ENCODE measurements at regions not wholly inside any gene's neighbourhood (a gene's known extent, or its start where the extent isn't known, plus 50 kb on each side); places are given as distances from the start of the nearest gene placed in this dataset.

DNA sequence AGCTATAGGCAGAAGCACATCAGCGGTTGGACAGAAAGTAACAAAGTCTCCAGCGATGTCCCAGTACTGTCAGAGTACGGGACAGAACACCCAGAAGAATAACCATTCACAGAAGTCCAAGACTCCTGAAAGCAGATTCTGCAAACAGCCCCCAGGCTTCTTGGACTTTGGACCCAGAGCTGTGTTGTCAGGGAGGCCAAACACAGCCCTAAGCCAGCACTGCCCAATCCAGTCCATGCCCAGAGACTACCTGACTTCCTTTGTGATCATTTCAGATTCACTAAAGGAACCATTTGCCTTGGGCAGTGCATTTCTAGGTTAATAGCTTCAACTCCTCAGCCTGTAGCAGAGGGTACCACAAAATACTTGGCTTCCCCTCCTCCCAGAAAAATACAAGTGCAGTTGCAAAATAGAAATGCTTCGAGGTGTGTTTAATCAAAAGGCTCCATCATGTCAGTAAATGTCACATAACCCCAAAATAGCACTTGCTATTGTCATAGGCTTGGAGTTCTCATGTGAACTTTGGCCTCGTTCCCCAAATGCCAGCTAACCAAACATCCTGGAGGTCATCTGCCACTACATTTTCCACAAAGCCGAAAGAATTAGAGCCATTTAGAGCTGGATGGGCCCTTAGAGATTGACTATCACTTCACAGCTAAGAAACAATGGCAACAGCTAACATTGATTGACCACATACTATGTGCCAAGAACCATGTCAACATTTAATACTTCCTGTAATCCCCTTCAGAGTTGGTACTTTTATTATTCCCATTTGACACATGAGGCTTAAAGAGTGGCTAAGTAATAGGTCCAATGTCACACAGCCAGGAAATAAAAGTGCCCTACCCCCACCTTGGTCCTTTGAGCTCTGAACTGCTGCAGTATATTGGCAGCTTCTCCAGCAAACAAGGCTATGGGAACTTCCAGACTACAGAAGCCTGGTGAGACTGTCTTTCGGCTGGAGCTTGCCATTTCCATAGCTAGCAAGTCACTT is 329.9 kb downstream of the FOXO1 start:
- DNase-seq (ENCODE audit: low read depth): no peak

- DNase-seq (ENCODE audit: low read depth): no peak
These were observed 328.8 kb downstream of the FOXO1 start for GRCh38 chr13:40337651-40338050.

DNA sequence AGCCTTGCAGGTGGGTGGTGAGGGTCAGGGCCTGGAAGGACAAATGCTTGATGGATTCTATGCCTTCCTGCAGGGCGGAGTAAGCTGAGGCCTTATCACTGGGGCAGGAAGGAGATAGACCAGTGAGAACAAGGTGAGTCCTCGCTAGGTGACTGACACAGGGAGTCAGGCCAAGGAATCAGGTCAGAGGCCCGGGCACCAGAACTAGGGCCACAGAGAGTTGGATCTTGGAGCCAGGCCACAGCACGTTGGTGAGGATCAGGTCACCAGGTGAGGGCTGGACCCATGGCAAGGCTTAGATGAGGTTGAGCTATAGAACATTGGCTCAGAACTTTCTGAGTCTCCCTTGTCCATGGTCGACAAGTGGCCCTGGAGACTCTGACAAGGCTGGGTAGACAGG is 328.2 kb downstream of the FOXO1 start:
- DNase-seq (ENCODE audit: low read depth): no peak

- DNase-seq (ENCODE audit: low read depth): no peak
These were observed 325.9 kb downstream of the FOXO1 start for GRCh38 chr13:40340368-40341095.

DNA sequence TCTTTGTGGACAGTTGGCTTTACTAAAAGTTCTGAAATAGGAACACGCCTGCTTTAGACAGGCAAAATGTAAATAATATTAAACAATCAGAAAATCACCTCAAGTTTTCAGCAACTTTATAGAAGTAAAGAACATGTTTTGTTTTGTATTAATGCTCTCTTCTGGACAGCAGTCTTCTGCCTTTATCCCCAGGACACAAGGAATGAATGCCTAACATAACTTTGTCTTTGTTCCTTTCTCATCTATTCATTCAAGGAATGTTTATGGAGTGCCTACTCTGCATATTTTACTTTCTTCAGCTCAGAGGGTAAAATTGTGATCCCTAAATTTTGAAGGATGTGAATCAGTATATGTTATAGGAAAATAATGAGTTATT is 325.4 kb downstream of the FOXO1 start:
- DNase-seq (ENCODE audit: low read depth): no peak

DNA sequence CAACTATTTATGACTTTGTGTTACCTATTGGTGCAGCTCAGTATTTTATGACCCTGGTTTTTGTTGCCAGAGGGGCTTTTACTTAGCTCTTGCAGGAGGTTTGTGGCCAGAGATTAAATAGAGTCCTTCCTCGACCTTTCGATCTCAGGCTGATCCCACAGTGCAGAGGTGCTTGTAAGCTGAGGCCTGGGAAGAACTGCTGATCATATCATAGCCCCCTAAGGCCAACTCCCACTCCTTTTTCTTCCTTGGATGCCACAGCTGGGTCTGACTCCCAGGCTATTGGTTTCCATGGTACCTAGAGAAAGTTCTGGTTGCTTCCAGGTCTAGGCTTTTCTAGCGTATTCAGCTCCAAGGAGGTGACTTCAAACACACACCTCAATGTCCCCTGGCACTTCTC is 324.9 kb downstream of the FOXO1 start:
- no peak for DNase-seq (ENCODE audit: low read depth)

- no peak for DNase-seq (ENCODE audit: low read depth)
These were observed 324.0 kb downstream of the FOXO1 start for GRCh38 chr13:40342461-40342860.

DNA sequence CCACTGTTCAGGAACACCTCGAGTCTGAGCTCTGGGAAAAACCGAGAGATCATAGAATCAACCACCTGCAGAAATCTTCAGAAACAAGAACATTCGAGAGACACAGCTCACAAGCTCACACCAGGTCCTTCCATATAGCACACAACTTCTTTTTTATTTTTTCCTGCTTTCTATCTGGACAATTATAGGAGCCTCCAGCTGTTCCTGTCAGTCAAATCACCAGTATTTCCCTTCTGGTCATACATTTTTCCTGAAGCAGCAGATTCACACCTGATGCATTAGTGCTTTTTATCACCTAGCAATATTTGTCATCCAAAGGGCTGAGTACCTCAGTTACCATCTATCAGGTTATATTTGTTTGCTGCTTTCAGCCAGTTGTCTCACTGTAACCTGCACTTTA is 323.5 kb downstream of the FOXO1 start:
- DNase-seq (ENCODE audit: low read depth): no peak

DNA sequence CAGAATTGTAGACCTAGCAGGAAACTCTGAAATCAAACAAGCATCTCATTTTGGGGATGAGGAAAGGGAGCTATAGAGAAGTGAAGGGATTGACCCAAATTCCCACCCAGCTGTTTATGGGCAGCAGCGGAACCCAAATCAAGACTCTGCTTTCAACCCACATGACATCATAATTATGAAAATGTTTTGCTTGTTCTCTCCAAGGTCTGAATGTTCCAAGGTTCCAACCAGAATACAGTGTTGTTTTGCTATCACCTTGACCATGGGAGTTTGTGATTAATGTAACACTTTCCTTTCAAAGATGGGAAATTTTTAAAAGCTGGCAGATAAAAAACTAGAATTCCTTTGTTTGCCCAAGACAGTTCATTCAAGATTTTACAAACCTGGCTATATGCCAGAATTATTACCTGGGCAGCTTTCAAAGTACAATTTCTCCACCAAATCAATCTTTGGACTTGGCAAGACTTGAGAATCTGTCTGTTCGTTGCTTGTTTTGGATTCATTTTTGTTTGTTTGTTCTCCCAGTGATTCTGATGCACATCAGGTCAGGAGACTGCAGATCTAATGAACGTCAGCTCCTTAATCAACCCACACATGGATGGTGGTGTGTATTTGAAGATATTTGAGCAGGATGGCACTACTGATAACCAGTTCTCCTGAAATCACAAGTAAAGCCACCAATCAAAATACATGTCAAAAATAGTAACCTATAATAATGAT is 322.7 kb downstream of the FOXO1 start:
- DNase-seq (ENCODE audit: low read depth): no peak

- DNase-seq (ENCODE audit: low read depth): no peak
These were observed 321.9 kb downstream of the FOXO1 start for GRCh38 chr13:40344270-40345148.

DNA sequence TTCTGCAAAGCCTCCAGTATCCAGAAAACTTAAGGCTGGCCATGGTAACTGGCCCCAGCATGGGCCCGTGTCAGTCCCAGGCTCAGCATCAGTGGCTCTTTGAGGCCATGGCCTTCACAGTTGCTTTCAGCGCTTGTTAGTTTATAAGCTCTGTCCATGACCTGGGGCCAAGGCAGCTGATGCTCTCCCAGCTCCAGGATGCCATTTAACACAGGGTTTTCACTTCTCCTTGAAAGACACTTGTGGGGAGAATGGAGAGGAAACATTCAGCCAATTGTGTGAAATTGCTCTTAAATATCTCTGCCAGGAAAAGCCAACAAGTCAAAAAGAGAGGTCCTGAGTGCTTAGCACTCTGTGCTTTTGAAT is 321.3 kb downstream of the FOXO1 start:
- no peak for DNase-seq (ENCODE audit: low read depth)

GRCh38 chr13:40345654-40346372 is 320.6 kb downstream of the FOXO1 start:
- DNase-seq (ENCODE audit: low read depth): no peak

GRCh38 chr13:40346592-40346991 is 319.8 kb downstream of the FOXO1 start:
- no peak for DNase-seq (ENCODE audit: low read depth)

DNA sequence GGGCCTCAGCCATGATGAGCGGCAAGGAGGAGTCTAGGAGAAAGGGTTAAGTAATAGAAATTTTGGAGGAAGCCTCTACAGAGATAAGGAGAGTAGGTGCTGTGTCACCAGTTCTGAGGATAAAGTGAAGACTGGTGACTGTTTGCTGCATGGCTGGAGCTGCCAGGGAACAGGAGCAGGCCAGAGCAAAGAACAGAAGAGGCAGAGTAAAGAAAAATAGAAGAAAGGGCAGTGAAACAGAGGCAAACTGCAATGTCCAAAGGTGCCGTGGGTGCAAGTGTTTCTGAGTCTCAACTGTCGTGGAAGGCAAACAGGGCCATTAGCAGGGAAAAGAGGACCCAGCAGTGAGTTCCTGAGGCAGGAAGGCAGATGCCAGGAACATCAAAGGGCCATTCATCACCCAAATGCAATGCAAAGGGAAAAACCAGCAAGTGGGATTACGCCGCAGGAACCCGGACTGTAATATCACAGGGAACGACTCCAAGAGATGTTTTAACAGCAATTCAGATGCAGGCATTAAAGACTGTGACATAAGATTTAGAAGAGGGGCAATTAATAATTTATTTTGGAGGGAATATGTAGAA is 318.3 kb downstream of the FOXO1 start:
- no peak for DNase-seq (ENCODE audit: low read depth)

DNA sequence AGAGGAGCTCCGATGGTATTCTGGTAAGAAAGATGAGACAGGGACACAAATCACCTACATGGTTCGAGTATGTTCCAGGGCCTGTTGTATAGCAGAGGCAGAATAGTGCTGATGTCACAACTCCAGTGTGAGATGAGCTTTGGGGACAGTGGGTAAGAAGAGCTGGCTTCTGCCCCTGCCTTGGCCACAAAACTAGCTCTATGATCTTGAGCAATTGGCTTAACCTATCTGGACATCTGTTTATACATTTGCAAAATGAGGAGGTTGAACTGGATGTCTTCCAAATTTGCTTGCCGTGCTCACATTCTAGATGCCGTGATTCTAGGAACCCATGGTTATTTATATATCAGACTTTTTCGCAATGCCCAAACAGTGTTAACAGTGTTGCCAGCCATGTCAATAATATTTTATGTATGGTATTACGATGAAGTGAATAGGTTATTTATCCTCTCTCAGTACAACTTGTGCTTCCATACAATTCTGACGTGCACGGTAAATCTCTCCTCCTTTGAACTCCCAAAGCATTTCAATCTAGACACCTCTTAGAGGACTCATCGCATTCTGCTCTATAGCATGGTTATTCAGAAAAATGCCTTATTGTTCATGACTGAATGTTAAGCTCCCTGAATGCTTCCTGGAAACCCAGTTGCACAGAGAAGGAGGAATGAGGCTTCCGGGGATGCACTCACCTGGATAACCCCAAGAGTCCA is 316.0 kb downstream of the FOXO1 start:
- DNase-seq (ENCODE audit: low read depth): no peak

- no peak for DNase-seq (ENCODE audit: low read depth)
These were observed 314.7 kb downstream of the FOXO1 start for GRCh38 chr13:40351537-40352379.

DNA sequence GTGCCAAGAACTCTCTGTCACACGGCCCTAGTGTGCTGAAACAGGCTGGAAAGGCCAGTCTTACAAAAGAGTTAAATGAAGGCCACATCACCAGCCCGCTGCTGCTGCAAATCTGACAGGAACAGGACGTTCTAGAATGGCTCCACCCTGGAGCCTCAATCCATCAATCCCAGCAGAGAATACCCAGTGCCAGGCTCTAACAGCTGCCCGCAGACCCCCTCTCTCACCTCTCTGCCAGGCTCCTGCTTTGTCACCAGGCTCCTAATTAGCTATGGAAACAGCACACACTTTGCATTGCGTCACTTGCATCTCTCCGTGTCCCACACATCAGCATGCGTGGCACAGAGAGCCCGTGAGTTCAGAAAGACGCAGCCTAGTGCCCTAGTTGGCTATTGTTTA is 314.1 kb downstream of the FOXO1 start:
- no peak for DNase-seq (ENCODE audit: low read depth)

DNA sequence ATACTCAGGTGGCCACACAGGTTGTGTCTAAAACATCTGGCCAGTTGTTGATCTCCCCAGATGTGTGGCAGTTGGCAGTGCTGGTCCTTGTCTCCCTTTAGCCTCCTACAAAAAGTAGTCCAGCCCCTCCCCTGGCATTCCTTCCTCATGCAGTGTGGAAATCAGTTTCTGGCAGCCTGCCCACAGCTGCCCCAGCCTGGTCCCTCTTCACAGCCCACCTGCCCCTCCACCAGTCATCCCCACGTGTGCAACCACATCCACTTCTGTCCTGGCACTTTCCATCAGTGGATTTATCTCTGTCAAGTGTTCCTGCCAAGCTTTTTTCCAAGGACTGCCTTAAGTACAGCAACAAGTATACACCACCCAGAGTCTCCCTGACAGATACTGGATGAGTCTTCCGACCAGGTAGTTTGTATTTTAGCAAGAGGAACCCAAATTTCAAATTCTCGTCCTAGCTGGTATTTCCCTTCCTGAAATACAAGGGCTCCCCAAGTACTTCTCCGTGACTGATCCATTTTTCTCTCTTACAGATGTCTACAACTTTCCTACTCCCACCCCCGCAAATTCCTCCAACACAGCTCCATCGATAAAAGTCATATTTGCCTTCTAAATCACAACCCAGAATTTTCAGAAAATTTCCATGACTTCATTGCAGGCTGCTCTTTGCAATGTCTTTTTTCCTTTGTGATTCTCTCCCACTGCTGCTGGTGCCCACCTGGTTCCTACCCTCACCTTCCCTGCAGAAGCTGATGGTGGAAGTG is 313.5 kb downstream of the FOXO1 start:
- no peak for DNase-seq (ENCODE audit: low read depth)

All from forelimb muscle (tissue), 1 donor.